ENCODE measurements at regions not wholly inside any gene's neighbourhood (a gene's known extent, or its start where the extent isn't known, plus 50 kb on each side); places are given as distances from the start of the nearest gene placed in this dataset.

GRCh38 chr5:68447136-68447929, 231.8 kb downstream of the PIK3R1 start:
- no peak for DNase-seq (ENCODE audit: low read depth, low spot score)
- H3K4me3 ChIP-seq (ENCODE audit: low read depth in 2 of 2, low read length in 2 of 2) = no peak overlapping the region
- in situ Hi-C loops (cut with HindIII; ENCODE audit: low pct_unique_long_range_greater_than_20kb, low sequenced_read_pairs) = no loop called here
- TF ChIP-seq CTCF (IDR thresholded peaks at IDR 0.05) = no peak
- no peaks in the 10 kb centered on the region for H3K36me3 ChIP-seq (ENCODE audit: control insufficient read depth, insufficient read depth, low read length)
- POLR2A ChIA-PET = no interaction called here
- H3K4me1 ChIP-seq (ENCODE audit: control insufficient read depth, insufficient read depth, low read length) = no peaks in the 10 kb centered on the region
- ATAC-seq = no peak
- CTCF ChIA-PET = no interaction called here
- no peaks in the 10 kb centered on the region; the same call in 1 of the 2 replicates for H3K27me3 ChIP-seq (ENCODE audit: control insufficient read depth, insufficient read depth, low read length)
- intact Hi-C loops (cut with micrococcal nuclease; ENCODE audit: unreplicated experiment) = no loop called here
- H3K27ac ChIP-seq (ENCODE audit: low read length) = no peak overlapping the region
- H3K9me3 ChIP-seq (ENCODE audit: control insufficient read depth, insufficient read depth, low read depth, low read length) = no peaks in the 10 kb centered on the region
- no TSS peak for BruUV-seq (replicated peaks)

- POLR2A ChIA-PET = no interaction called here
Measured at GRCh38 chr5:68449380-68449779, 233.8 kb downstream of the PIK3R1 start.

More at GRCh38 chr5:68449380-68449779, 233.8 kb downstream of the PIK3R1 start:
- DNase-seq (ENCODE audit: low read depth, low spot score) = no peak
- no peaks in the 10 kb centered on the region for H3K9me3 ChIP-seq (ENCODE audit: control insufficient read depth, insufficient read depth, low read depth, low read length)
- BruUV-seq (replicated peaks) = no TSS peak
- H3K4me3 ChIP-seq (ENCODE audit: low read depth in 2 of 2, low read length in 2 of 2) = no peak overlapping the region
- in situ Hi-C loops (cut with HindIII; ENCODE audit: low pct_unique_long_range_greater_than_20kb, low sequenced_read_pairs) (no loop called here), intact Hi-C loops (cut with micrococcal nuclease; ENCODE audit: unreplicated experiment) (no loop called here)
- TF ChIP-seq SIN3A (IDR thresholded peaks at IDR 0.05; ENCODE audit: borderline replicate concordance, insufficient read depth, low read depth, low read length) = no peak
- TF ChIP-seq TCF7L2 (IDR thresholded peaks at IDR 0.05; ENCODE audit: low read depth, low read length) = no peak
- no peak for TF ChIP-seq CTCF (IDR thresholded peaks at IDR 0.05)
- no peak for TF ChIP-seq POLR2AphosphoS5 (IDR thresholded peaks at IDR 0.05; ENCODE audit: low read depth, low read length)
- TF ChIP-seq REST (IDR thresholded peaks at IDR 0.05; ENCODE audit: insufficient read depth in 1 of 2, low read depth in 2 of 2, low read length in 1 of 2) = no peak
- ATAC-seq = no peak
- H3K4me1 ChIP-seq (ENCODE audit: control insufficient read depth, insufficient read depth, low read length) = no peaks in the 10 kb centered on the region
- no peaks in the 10 kb centered on the region for H3K36me3 ChIP-seq (ENCODE audit: control insufficient read depth, insufficient read depth, low read length)
- no peaks in the 10 kb centered on the region for H3K27me3 ChIP-seq (ENCODE audit: control insufficient read depth, insufficient read depth, low read length)
- CTCF ChIA-PET = no interaction called here
- H3K27ac ChIP-seq (ENCODE audit: low read length) = no peak overlapping the region
